ENCODE measurements at regions not wholly inside any gene's neighbourhood (a gene's known extent, or its start where the extent isn't known, plus 50 kb on each side); places are given as distances from the start of the nearest gene placed in this dataset.

GRCh38 chr2:72041638-72042111 lies 106.0 kb downstream of the CYP26B1 start (continued):
- TF ChIP-seq BRCA1 (IDR thresholded peaks at IDR 0.05; ENCODE audit: low read depth, low read length) (no peak), EGR1 (IDR thresholded peaks at IDR 0.05; ENCODE audit: borderline replicate concordance, low read depth, low read length) (no peak), RBBP5 (IDR thresholded peaks at IDR 0.05; ENCODE audit: borderline replicate concordance, low read depth, low read length) (no peak), SP2 (IDR thresholded peaks at IDR 0.05; ENCODE audit: low read length) (no peak), TAF7 (optimal IDR thresholded peaks at IDR 0.05; ENCODE audit: borderline replicate concordance, low read depth, low read length) (no peak)
